HG03039 (cell line): ENCODE measurements at regions not wholly inside any gene's neighbourhood (a gene's known extent, or its start where the extent isn't known, plus 50 kb on each side); places are given as distances from the start of the nearest gene placed in this dataset.

Source experiments
- ATAC-seq: cut with Tn5 transposase; IDR thresholded peaks from one replicate; pipeline ENCODE4 v1.9.1; 2021; ENCODE audit warnings: mild to moderate bottlenecking, moderate library complexity; ENCODE audit not compliant: unreplicated experiment

- ATAC-seq = no peak
These were observed 754.3 kb downstream of the MECOM start for GRCh38 chr3:168909260-168909659.

GRCh38 chr3:168895419-168895818, 768.1 kb downstream of the MECOM start:
- no peak for ATAC-seq

GRCh38 chr3:168894214-168894613, 769.3 kb downstream of the MECOM start:
- no peak for ATAC-seq

GRCh38 chr3:168889666-168890065, 773.8 kb downstream of the MECOM start:
- ATAC-seq = no peak

- no peak for ATAC-seq
These were observed 774.7 kb downstream of the MECOM start for GRCh38 chr3:168888781-168889180.

- no peak for ATAC-seq
These were observed 778.5 kb downstream of the MECOM start for GRCh38 chr3:168885028-168885427.

GRCh38 chr3:168884353-168884903, 779.1 kb downstream of the MECOM start:
- ATAC-seq = no peak

- ATAC-seq = no peak
These were observed 780.4 kb downstream of the MECOM start for GRCh38 chr3:168883145-168883544.

- ATAC-seq = no peak
These were observed 781.7 kb downstream of the MECOM start for GRCh38 chr3:168881804-168882203.

- ATAC-seq = no peak
These were observed 782.9 kb upstream of the GOLIM4 start for GRCh38 chr3:168878655-168879054.

GRCh38 chr3:168877899-168878298, 782.2 kb upstream of the GOLIM4 start:
- ATAC-seq = no peak

GRCh38 chr3:168876346-168877035, 780.8 kb upstream of the GOLIM4 start:
- ATAC-seq = no peak

GRCh38 chr3:168872826-168873225, 777.1 kb upstream of the GOLIM4 start:
- no peak for ATAC-seq

- no peak for ATAC-seq
These were observed 775.2 kb upstream of the GOLIM4 start for GRCh38 chr3:168870892-168871291.

- ATAC-seq = no peak
These were observed 769.4 kb upstream of the GOLIM4 start for GRCh38 chr3:168865022-168865551.

GRCh38 chr3:168864107-168865021, 768.6 kb upstream of the GOLIM4 start:
- no peak for ATAC-seq

GRCh38 chr3:168863561-168863960, 767.8 kb upstream of the GOLIM4 start:
- no peak for ATAC-seq

GRCh38 chr3:168862466-168862865, 766.7 kb upstream of the GOLIM4 start:
- no peak for ATAC-seq

- ATAC-seq = no peak
These were observed 764.9 kb upstream of the GOLIM4 start for GRCh38 chr3:168860592-168860991.

- no peak for ATAC-seq
These were observed 764.3 kb upstream of the GOLIM4 start for GRCh38 chr3:168860028-168860427.

- ATAC-seq = no peak
These were observed 763.9 kb upstream of the GOLIM4 start for GRCh38 chr3:168859574-168859973.

GRCh38 chr3:168859143-168859542, 763.4 kb upstream of the GOLIM4 start:
- no peak for ATAC-seq
